Right hindlimb (tissue), 1 donor: ENCODE measurements at regions not wholly inside any gene's neighbourhood (a gene's known extent, or its start where the extent isn't known, plus 50 kb on each side); places are given as distances from the start of the nearest gene placed in this dataset.
A peak's percentile ranks its signal among the peaks of the same experiment; 100 is the strongest.

Source experiments
- DNase-seq: peaks from one replicate; pipeline ENCODE4 v3.0.0-alpha.2; 2018

DNA sequence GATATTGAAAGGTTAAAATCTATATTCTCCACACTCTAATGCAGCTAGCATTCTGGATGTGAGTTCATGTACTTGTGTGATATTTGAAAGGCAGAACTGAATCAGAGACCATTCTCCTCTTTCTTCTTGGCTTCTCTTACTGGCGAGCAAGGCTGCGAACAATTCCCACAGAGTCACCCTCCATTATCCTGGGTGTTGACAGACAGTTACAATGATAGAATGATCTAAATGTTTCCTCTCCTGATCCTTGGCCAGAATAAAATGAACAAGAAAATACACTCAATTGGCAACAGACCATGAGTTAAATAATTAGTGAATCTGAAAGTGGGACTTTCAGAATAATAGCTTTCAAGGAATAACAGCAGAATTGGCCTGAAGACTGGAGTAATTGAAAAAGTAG lies 342.8 kb downstream of the RAPGEF2 start:
- DNase-seq = no peak

DNA sequence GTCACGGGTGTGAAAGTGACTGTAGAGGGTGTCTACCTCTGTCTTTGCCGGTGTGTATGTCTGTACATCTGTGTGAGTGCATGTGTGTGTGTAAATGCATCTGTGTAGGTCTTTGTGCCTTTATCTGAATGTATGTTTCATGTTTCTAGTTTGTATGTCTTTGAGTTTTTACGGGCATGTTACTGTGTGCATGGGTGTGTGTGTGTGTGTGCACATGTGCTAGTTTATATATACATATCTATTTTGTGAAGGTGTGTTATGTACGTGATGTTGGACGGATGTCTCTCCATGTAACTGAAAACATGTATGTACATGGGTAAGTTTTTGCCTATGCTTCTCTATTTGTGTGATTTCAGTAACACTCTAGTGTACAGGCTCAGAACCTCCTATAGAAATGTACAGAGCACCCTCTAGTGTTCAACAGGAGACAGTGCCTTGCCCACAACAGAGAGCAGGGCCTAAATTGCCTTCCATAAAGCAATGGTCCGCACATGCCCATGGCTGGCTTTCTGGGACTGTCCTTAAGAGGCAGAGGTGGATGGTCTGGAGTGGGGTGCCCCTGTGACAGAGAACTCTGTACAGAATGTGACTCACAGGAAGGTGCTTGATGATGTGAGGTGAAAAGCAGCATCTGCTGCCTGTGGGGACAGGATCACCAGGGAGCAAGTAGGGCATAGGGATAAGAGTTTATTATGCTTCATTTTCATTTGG lies 343.5 kb downstream of the RAPGEF2 start:
- DNase-seq = peak; percentile 60

DNA sequence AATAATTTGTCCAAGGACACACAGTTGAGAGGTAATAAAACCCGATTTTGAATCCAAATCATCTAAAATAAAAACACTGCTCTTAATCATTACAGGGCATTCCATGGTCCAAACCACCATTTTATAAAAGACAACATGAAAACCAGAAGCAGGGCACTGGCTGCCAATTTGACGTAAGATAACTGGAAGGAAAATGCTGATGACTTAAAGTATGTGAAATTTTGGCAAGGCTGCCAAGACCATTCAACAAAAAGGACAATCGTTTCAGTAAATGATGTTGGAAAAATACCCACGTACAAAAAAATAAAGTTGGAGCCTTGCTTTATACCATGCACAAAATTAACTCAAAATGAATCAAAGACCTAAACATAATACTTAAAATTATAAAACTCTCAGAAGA lies 344.4 kb downstream of the RAPGEF2 start:
- DNase-seq = no peak

DNA sequence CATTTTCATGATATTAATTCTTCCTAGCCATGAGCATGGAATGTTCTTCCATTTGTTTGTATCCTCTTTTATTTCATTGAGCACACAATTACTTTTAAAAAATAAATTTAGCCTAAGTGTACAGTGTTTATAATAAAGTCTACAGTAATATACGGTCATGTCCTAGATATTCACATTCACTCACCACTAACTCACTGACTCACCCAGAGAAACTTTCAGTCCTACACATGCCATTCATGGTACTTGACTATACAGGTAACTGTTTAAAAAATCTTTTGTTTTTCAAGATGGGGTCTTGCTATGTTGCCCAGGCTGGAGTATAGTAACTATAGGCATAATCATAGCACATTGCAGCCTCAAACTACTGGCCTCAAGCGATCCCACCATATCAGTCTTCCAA lies 348.1 kb downstream of the RAPGEF2 start:
- DNase-seq = no peak

DNA sequence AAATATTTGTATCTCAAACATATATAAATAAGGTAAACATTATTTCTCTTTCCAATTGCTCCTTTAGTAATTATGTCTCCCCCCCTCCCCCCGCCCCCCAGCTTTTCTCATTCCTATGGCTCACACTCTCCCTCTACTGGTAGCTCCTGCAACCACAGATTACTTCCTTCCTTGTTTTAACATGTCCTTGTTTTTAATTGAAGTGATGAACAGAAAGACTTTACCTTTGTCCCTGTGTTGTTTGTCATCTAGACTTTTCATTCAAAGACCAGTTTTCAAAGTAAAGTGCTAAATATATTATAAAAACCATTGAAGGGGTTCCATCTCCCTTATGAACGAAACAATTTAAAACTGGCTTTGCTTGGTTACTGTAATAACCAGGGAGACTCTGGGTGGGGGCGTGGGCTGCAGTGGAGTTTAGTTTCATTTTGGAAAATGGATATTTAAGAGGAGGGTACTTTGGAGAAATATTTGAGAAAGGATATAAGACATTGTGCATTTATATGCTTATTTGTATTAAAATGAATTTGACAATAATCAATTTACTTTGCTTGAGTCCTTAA lies 352.9 kb downstream of the RAPGEF2 start:
- no peak for DNase-seq

DNA sequence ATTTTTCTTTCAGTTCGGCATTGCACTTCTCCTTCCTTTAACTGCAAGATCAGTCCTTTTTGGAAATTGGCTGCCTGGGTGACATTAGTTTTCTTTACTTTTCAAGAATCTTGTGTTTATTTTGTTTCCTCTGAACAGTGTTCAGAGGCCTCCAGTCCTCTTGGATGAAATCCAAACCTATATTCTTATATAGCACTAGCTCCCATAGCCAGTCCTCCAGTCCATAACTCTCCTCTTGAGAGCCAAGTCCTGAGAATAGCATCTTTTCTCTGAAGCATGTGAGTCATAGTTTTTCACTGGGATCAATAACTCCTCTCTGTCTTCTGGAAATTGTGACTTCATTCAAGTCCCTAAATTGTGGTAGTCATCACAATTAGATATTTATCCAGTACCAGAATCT lies 357.5 kb downstream of the RAPGEF2 start:
- no peak for DNase-seq

DNA sequence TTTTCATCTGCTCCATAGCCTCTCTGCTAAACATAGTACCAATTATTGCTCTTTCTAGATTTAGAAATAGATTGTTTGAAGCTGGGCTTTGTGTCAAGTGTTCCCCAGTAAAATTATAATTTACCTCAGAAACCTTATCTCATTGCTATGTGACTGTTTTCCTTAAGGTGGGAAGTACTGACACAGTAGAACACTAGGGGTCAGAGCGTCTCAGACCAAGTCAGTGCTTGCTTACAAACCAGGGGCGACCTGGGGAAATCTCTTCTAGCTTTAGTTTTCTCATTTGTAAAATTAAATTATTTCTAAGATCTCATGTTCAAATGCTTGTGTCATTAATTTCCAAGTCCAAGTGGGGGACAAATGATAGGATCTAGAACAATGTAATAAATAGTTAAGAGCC lies 360.4 kb downstream of the RAPGEF2 start:
- DNase-seq = no peak

DNA sequence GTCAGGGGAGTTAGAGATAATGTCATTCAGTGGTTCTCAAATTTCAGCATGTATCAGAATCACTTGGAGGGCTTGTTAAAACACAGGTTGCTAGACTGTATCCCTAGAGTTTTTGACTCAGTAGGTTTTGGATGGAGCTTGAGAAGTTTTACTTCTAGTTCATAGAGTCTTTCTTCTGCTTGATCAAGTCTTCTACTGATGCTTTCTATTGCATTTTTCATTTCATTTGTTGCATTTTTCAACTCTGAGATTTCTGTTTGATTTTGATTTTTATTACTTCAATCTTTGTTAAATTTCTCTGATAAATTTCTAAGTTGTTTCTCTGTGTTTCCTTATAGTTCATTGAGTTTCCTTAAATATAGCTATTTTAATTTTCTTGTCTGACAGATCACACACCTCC lies 361.4 kb downstream of the RAPGEF2 start:
- DNase-seq = no peak

DNA sequence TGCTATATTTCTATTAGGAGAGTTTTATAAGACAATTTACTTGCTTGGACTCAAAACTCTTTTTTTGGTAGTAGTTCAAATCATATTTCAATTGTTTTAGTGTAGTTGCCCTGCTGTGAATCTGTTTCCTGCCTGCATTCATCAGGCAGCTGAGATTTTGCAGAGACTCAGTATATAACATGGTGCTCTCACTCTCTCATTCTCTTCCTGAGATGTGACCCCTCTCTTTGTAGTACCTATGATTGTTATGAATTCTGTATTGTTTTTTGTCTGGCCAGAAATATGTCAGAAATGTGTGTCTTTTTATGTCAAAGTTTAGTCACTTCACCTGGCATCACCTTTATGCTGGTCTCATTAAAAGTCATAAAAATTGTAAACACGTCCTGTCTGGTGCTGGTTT lies 374.0 kb downstream of the RAPGEF2 start:
- no peak for DNase-seq

DNA sequence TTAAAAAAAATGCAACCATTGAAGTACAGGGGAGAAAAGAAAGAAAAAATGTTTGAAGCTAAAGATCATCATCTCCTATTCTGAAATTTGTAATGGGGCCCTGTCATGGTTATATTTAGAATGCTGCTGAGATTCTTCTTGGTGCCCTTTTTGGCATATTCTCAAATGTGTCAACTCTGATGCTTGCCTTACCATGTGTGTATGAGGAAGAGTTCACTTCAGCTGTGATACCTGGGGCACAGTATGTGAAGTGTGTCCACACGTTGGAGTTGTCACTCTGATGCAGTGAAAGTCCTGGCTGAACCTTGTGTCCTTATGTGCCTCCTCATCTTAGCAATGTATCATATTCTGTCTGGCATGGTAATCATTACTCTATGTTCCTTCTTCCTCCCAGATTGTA lies 377.9 kb downstream of the RAPGEF2 start:
- no peak for DNase-seq

DNA sequence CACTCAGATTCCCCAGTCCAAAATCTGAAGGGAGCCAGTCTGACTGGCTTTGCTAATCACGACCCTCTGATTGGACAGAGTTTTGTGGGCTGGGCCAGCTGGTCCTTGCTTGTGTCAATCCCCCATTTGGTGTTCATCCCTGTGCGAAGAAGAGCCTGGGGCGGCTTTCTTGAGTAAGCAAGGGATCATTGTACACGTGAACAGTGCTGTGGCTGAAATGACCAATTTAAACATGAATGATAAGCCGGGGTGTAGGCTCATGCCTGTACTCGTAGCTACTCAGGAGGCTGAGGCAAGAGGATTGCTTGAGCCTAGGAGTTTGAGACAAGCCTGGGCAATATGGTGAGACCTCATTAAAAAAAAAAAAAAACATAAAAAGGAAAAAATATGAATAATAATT lies 379.1 kb downstream of the RAPGEF2 start:
- no peak for DNase-seq

DNA sequence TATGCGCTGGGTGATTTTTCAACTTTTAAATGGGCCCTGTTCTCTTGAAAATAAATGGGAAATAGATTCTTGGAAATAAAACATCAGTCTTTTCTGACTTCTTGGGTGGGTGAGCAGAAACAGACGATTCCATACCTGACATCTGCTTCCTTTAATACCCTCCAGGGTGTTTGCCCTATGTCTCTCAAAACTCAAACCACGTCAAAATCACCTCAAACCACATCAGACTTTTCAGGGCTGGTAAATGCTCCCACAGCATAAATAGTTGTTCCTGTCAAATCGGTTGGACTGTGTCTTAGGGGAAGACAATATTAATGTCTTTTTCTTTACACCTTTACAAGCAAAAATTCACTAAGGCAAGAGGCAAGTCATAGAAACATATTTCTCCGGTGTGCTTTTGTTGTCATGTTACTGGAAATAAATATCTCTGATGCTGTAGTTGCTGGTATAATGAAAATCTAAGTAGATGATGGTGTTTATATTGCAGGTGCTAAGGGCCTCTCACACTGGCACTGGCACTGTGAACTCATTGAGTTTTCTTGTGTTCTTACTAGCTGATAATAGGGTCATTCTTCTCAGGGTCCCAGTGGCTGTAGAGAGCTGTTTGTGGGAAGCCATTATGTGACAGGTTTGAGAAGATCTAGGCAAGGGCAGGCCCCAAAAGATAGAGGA lies 380.4 kb downstream of the RAPGEF2 start:
- no peak for DNase-seq

DNA sequence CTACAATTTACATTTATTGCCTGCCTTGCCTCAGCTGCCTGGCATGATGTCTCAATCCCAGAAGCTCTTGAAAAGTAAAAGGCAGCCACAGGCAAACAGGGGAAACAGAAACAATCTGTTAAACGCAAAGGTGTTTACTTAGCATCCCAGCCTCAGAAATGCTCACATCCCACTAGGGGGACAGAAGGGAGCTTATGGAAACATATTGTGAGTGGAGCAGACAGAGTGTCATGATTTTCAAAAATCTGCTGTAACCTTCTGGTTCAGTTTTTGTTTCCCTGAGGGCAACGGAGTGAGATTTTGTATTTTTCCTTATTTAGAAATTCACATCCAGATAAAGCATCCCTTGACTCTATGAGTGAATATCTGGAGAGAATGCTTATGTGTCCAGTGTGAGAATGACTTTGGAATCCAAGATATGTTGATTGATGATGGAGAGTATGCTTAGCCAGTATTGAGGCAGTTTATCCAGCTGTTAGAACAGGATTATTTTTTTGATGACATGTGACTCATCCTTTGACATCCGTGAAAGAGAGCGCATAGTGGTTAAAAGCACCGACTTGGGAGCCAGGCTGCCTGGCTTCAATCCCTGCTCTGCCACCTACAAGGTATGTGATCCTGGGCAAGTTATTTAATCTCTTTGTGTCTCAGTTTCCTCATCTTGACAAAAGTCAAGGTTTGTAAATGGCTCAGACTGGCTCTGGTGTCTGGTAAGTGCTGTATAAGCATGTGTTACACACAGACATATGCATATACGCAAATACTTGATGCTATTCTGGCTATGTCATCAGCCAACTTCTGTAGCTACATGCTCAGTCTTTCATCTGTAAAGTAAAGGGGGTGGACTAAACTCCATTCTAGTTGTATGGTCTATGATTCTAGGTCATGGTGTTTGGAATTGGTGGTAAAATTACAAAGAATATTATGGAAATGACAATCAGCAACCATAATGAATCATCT lies 381.2 kb downstream of the RAPGEF2 start:
- DNase-seq = no peak

DNA sequence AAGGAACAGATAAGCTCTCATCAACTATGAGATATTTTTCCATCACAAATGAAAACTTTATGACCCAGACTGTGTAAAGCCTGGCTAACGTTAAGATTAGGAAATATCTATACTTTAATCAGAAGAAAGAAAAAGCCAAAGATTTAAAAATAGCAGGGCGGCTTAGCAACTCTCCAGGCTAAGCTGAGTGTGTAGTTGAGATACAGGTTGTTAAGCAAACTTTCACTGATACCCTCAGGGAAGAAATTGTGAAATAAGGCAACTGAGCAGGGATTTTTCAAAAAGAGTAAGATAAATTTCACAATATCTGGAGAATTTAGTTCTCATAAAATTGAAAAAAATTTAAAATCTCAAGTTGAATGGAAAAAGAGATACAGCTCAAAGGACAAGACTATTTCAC lies 382.0 kb downstream of the RAPGEF2 start:
- DNase-seq = no peak

DNA sequence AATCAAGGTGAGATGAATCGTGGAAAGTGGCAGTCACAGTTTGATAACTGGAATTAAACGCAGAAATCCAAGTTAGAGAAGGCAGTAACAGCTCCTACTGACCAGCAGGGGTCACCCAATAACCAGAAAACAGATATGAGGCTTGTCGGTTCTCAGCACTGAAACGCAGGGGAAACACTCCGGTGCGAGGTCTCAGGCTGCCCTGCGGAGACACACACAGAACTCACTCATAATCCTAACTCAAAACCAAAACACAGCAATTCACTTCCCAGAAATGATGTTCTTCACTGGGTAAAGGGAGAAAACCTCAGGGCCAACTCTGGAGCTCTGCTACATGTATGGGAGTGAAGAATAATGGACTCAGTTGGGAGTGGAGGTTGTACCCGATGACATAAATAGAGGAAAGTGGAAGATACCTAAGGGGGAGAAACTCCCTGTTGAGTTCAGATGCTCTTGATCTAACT lies 384.4 kb downstream of the RAPGEF2 start:
- DNase-seq = peak; percentile 68

DNA sequence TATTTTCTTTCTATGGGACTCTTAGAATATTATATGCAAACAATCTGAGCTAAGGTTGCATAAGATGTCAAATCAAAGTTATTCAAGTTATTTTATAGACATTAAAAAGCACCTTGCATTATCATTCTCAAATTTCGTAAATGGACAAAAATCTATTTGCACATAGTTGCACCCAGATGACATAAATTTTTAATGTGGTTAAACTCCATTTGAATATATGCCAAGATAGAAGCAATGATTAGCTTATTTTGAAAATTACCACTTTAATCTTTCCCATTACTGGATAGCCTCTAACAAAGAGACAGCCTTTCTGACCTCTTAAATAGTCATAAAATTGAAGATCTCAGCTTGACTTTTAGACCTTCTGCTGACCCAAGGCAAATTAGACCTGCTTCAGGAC lies 386.8 kb downstream of the RAPGEF2 start:
- no peak for DNase-seq

DNA sequence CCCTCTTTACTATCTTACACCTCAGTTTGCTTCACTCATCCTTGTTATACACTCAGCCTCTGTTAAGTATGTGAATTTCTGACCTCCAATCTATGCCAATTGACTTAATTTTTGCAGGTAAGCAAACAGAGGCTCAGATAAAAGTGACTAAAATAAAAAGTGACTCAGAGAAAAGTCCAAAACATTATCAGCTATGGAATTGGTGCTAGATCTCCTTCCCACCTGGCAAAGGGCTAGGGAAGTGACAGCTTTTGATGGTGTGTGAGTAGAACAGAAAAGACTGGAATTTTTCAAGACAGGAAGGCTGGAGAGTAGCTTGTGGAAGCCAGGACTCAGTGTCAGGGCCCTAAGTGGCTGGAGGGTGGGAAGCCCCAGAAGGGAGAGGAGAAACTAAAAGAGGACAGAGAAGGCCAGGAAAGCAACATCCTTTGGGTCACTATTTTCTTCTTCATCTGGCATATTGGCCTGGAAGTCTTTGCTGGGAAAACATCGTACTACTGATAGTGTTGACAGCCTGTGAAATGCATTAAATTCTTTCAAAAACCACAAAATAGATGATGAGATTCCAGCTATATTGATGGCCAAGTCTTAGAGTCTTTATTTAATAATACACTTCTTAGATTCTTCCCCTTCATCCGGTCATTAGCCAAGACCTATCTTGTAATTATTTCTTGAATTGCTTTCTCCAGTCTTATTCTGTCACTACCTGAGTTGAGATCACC lies 392.8 kb downstream of the RAPGEF2 start:
- no peak for DNase-seq

DNA sequence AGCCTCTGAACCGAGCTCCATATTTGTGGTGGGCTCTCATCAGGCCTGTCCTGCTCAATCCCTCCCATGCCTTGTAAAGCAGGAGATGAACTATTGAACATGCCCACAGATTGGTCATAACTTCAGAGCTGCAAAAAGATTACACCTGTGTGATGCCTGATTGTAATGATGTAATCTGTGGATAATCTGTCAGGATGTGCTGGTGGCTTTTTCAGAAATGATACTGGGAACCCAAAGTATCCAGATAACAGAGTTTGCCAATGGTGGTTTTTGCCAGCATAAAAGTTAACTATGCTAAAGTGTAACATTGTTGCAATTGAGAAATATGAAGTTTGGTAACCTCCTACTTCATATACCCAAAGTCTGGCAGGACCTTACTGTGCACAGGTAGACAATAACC lies 393.4 kb downstream of the RAPGEF2 start:
- no peak for DNase-seq

DNA sequence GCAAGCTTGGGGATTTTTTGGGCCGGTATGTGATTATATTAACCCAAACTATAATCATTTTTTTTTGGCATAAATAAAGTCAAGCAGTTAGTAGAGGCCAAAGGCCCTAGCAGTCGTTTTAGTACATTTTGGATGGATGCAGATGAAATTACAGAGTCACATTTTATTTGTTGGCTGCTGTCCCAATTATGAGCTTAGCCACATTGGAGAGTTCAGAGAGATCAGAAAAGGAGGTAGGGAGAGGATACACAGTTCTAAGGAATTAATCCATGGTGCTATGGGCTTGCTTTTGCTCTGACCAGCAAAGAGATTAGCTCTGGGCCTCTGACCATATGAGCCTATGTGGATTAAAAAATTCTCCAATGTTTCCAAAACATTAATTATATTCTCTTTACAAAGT lies 395.1 kb downstream of the RAPGEF2 start:
- no peak for DNase-seq

DNA sequence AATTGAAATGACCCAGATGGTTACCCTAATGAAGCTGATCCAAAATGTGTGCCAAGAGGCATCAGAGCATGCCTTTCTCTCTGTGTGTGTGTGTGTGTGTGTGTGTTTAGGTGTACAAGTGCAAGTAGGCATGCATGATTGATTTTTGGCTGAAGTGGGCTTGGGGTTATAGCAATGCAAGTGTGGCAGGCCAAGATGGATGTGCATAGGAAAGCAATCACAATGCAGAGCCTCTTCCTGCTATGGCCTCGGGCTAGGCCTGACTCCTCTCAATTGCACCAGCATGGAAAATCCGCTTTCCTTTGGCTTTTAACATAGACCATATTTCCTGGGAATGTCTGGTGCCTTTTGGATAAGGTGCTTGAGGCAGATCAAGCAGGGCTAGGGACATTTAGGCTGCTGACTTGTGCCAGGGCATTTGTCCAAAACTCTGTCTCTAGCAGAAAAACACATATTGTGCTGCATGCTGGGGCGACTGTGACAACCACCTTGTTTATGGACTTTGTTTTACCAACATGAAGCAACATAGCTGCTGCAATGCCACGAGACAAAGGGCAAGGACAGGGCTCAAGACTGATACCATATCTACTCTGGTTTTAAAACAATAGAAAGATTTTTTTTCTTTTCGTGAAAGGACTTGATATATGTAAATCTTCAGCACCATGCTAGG lies 395.7 kb downstream of the RAPGEF2 start:
- no peak for DNase-seq

DNA sequence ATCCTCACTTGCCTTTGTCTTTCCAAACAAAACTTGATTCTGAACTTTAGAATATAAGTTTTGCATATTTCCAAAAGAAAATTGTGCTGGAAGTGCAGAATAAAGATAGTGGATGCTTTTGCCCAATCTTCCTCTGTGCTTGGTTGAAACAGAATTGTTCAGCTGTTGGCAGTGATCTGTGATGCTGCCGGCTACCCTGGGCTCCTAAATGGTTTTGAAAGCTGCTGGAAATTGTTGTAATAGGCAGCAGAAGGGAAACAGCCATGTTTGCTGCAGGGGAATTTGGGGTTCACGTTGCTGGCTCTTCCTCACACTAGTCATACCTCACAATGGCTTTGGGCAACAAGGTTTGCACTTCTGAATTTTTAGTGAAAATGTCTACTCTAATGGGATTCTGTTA lies 398.0 kb downstream of the RAPGEF2 start:
- no peak for DNase-seq
